ENCODE measurements at regions not wholly inside any gene's neighbourhood (a gene's known extent, or its start where the extent isn't known, plus 50 kb on each side); places are given as distances from the start of the nearest gene placed in this dataset.
A peak's percentile ranks its signal among the peaks of the same experiment; 100 is the strongest.
"Not testable (repeated sequence)": the region's sequence is repeated elsewhere in the genome, so short reads cannot be mapped to it uniquely, and the experiment has no call there.

GRCh38 chr3:5813521-5813920 lies 626.0 kb downstream of the EDEM1 start:
- DNase-seq (ENCODE audit: low read depth) = no peak

GRCh38 chr3:5822843-5823242 lies 635.3 kb downstream of the EDEM1 start:
- no peak for DNase-seq (ENCODE audit: low read depth)

GRCh38 chr3:5826467-5826866 lies 639.0 kb downstream of the EDEM1 start:
- DNase-seq (ENCODE audit: low read depth) = no peak

GRCh38 chr3:5828251-5828650 lies 640.7 kb downstream of the EDEM1 start:
- DNase-seq (ENCODE audit: low read depth) = no peak

- peak; percentile 41 for DNase-seq (ENCODE audit: low read depth)
Observed at GRCh38 chr3:5840056-5840455, 652.5 kb downstream of the EDEM1 start.

GRCh38 chr3:5841599-5841998 lies 654.1 kb downstream of the EDEM1 start:
- no peak for DNase-seq (ENCODE audit: low read depth)

GRCh38 chr3:5846261-5846660 lies 658.8 kb downstream of the EDEM1 start:
- no peak for DNase-seq (ENCODE audit: low read depth)

GRCh38 chr3:5861151-5861550 lies 673.6 kb downstream of the EDEM1 start:
- no peak for DNase-seq (ENCODE audit: low read depth)

GRCh38 chr3:5874931-5875341 lies 687.4 kb downstream of the EDEM1 start:
- no peak for DNase-seq (ENCODE audit: low read depth)

GRCh38 chr3:5888851-5889250 lies 701.3 kb downstream of the EDEM1 start:
- DNase-seq (ENCODE audit: low read depth) = no peak

- no peak for DNase-seq (ENCODE audit: low read depth)
Observed at GRCh38 chr3:5889374-5889773, 701.9 kb downstream of the EDEM1 start.

GRCh38 chr3:5891711-5892110 lies 704.2 kb downstream of the EDEM1 start:
- peak; percentile 44 for DNase-seq (ENCODE audit: low read depth)

GRCh38 chr3:5898106-5898505 lies 710.6 kb downstream of the EDEM1 start:
- no peak for DNase-seq (ENCODE audit: low read depth)

- DNase-seq (ENCODE audit: low read depth) = no peak
Observed at GRCh38 chr3:5899014-5899761, 711.7 kb downstream of the EDEM1 start.

- no peak for DNase-seq (ENCODE audit: low read depth)
Observed at GRCh38 chr3:5917932-5918331, 730.4 kb downstream of the EDEM1 start.

GRCh38 chr3:5918626-5919025 lies 731.1 kb downstream of the EDEM1 start:
- DNase-seq (ENCODE audit: low read depth) = no peak

- no peak for DNase-seq (ENCODE audit: low read depth)
Observed at GRCh38 chr3:5929027-5929426, 741.5 kb downstream of the EDEM1 start.

- not testable (repeated sequence) for DNase-seq (ENCODE audit: low read depth)
Observed at GRCh38 chr3:5944061-5944460, 756.6 kb downstream of the EDEM1 start.

GRCh38 chr3:5948084-5948483 lies 760.6 kb downstream of the EDEM1 start:
- DNase-seq (ENCODE audit: low read depth) = no peak

GRCh38 chr3:5951026-5951425 lies 763.5 kb downstream of the EDEM1 start:
- no peak for DNase-seq (ENCODE audit: low read depth)

GRCh38 chr3:5972586-5972985 lies 785.1 kb downstream of the EDEM1 start:
- peak; percentile 10 for DNase-seq (ENCODE audit: low read depth)

- DNase-seq (ENCODE audit: low read depth) = no peak
Observed at GRCh38 chr3:5974630-5975322, 787.3 kb downstream of the EDEM1 start.

GRCh38 chr3:5977331-5977730 lies 789.8 kb downstream of the EDEM1 start:
- no peak for DNase-seq (ENCODE audit: low read depth)

- no peak for DNase-seq (ENCODE audit: low read depth)
Observed at GRCh38 chr3:5980475-5980874, 793.0 kb downstream of the EDEM1 start.

Measured in non-pigmented ciliary epithelial cell (primary cell).